Ammon's horn (tissue), 1 donor: ENCODE measurements at regions not wholly inside any gene's neighbourhood (a gene's known extent, or its start where the extent isn't known, plus 50 kb on each side); places are given as distances from the start of the nearest gene placed in this dataset.

Source experiments
- DNase-seq: peaks from one replicate; pipeline ENCODE4 v3.0.0-alpha.2; 2016; ENCODE audit warnings: low spot score

- no peak for DNase-seq
Measured at GRCh38 chr5:118687661-118688621, 300.4 kb downstream of the DTWD2 start.

- no peak for DNase-seq
Measured at GRCh38 chr5:118687100-118687499, 301.2 kb downstream of the DTWD2 start.

GRCh38 chr5:118681655-118682054 lies 306.7 kb downstream of the DTWD2 start:
- DNase-seq: no peak

GRCh38 chr5:118679264-118679940 lies 308.9 kb downstream of the DTWD2 start:
- peak; percentile 20 for DNase-seq

- peak; percentile 7 for DNase-seq
Measured at GRCh38 chr5:118678746-118679145, 309.6 kb downstream of the DTWD2 start.

- no peak for DNase-seq
Measured at GRCh38 chr5:118675247-118675646, 313.1 kb downstream of the DTWD2 start.

- DNase-seq: no peak
Measured at GRCh38 chr5:118657576-118657975, 330.8 kb downstream of the DTWD2 start.

GRCh38 chr5:118653872-118654271 lies 334.5 kb downstream of the DTWD2 start:
- no peak for DNase-seq

- DNase-seq: no peak
Measured at GRCh38 chr5:118653183-118653582, 335.2 kb downstream of the DTWD2 start.

GRCh38 chr5:118651002-118651401 lies 337.3 kb downstream of the DTWD2 start:
- no peak for DNase-seq

- DNase-seq: no peak
Measured at GRCh38 chr5:118647587-118647986, 340.8 kb downstream of the DTWD2 start.

- no peak for DNase-seq
Measured at GRCh38 chr5:118646917-118647316, 341.4 kb downstream of the DTWD2 start.

GRCh38 chr5:118637947-118638670 lies 350.2 kb downstream of the DTWD2 start:
- no peak for DNase-seq

- DNase-seq: peak; percentile 76
Measured at GRCh38 chr5:118628660-118629354, 359.5 kb downstream of the DTWD2 start.

- DNase-seq: no peak
Measured at GRCh38 chr5:118620233-118620632, 368.1 kb downstream of the DTWD2 start.

- DNase-seq: no peak
Measured at GRCh38 chr5:118619823-118620222, 368.5 kb downstream of the DTWD2 start.

- no peak for DNase-seq
Measured at GRCh38 chr5:118616281-118616680, 372.1 kb downstream of the DTWD2 start.

- no peak for DNase-seq
Measured at GRCh38 chr5:118614731-118615456, 373.5 kb downstream of the DTWD2 start.

GRCh38 chr5:118611332-118611945 lies 376.9 kb downstream of the DTWD2 start:
- DNase-seq: no peak

GRCh38 chr5:118606940-118607339 lies 381.4 kb downstream of the DTWD2 start:
- no peak for DNase-seq

GRCh38 chr5:118605761-118606160 lies 382.6 kb downstream of the DTWD2 start:
- DNase-seq: no peak
